Right atrium auricular region (tissue), 2 donors: ENCODE measurements at regions not wholly inside any gene's neighbourhood (a gene's known extent, or its start where the extent isn't known, plus 50 kb on each side); places are given as distances from the start of the nearest gene placed in this dataset.

ENCODE experiments used
- DNase-seq: peaks from one replicate; pipeline ENCODE4 v3.0.0-alpha.2; 2019; ENCODE audit warnings: low spot score
- H3K27ac ChIP-seq, 2 donors: fragments of 200-600 bp; sonication (generic); 1 replicate in 1 of 2; 2 replicates in 1 of 2; pipeline ENCODE4 v1.5.1; 2016 to 2019
- H3K27me3 ChIP-seq, 2 donors: fragments of 200-600 bp; sonication (generic); one replicate each; pipeline versions ENCODE4 v1.5.1 to v1.6.0; 2017 to 2019
- H3K36me3 ChIP-seq: fragments of 200-600 bp; sonication (generic); one replicate; pipeline ENCODE4 v1.5.1; 2016
- H3K4me1 ChIP-seq, 2 donors: fragments of 200-600 bp; sonication (generic); one replicate each; pipeline versions ENCODE4 v1.5.1 to v1.6.0; 2017 to 2019
- H3K4me3 ChIP-seq, 2 donors: fragments of 200-600 bp; sonication (generic); 1 replicate in 1 of 2; 2 replicates in 1 of 2; pipeline ENCODE4 v1.5.1; 2017 to 2019; ENCODE audit warnings: mild to moderate bottlenecking in 1 of 2, moderate library complexity in 1 of 2
- H3K9me3 ChIP-seq, 2 donors: fragments of 200-600 bp; sonication (generic); one replicate each; pipeline ENCODE4 v1.5.1; 2019
- TF ChIP-seq, protein P1 (sequence below), 2 donors: fragments of 200-600 bp; sonication (generic); IDR thresholded peaks; one replicate each; pipeline ENCODE4 v1.5.1; 2019; ENCODE audit warnings: antibody characterized with exemption in 2 of 2

GRCh38 chr6:138560130-138560860 is 61.0 kb upstream of the NHSL1 start:
- H3K36me3 ChIP-seq, result no peaks in the 10 kb centered on the region
- no peak overlapping the region for H3K4me3 ChIP-seq
- H3K9me3 ChIP-seq, result no peaks in the 10 kb centered on the region
- TF ChIP-seq, protein P1, sequence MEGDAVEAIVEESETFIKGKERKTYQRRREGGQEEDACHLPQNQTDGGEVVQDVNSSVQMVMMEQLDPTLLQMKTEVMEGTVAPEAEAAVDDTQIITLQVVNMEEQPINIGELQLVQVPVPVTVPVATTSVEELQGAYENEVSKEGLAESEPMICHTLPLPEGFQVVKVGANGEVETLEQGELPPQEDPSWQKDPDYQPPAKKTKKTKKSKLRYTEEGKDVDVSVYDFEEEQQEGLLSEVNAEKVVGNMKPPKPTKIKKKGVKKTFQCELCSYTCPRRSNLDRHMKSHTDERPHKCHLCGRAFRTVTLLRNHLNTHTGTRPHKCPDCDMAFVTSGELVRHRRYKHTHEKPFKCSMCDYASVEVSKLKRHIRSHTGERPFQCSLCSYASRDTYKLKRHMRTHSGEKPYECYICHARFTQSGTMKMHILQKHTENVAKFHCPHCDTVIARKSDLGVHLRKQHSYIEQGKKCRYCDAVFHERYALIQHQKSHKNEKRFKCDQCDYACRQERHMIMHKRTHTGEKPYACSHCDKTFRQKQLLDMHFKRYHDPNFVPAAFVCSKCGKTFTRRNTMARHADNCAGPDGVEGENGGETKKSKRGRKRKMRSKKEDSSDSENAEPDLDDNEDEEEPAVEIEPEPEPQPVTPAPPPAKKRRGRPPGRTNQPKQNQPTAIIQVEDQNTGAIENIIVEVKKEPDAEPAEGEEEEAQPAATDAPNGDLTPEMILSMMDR (IDR thresholded peaks at IDR 0.05), result no peak
- H3K27me3 ChIP-seq, result no peaks in the 10 kb centered on the region
- peaks cover 0 to 2% of the 10 kb centered on the region in 2 donors for H3K4me1 ChIP-seq
- no peak for DNase-seq
- H3K27ac ChIP-seq, result no peak overlapping the region

DNA sequence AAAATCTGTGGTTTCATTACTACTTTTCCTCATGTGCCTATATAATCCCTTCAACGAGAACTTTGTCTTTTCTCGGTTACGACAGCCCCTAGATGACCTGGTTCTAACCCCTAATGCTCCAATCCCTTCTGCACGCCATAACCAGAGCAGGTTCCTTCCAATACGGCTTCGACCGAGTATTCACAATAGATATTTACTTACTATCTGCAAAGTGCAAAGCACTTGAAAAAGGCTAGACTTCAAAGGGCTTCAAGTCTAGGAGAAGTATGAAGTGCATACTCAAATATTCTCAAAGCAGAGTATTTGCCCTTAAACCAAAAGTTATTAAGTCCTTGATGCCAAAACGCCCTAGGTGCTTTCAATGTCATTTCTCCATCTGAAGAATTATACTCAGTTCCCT is 63.4 kb upstream of the NHSL1 start:
- TF ChIP-seq, protein P1 (IDR thresholded peaks at IDR 0.05), result no peak
- no peaks in the 10 kb centered on the region for H3K27me3 ChIP-seq
- H3K36me3 ChIP-seq, result no peaks in the 10 kb centered on the region
- H3K4me3 ChIP-seq, result no peak overlapping the region
- H3K27ac ChIP-seq, result no peak overlapping the region
- DNase-seq, result no peak
- H3K4me1 ChIP-seq, result no peaks in the 10 kb centered on the region
- no peaks in the 10 kb centered on the region for H3K9me3 ChIP-seq

DNA sequence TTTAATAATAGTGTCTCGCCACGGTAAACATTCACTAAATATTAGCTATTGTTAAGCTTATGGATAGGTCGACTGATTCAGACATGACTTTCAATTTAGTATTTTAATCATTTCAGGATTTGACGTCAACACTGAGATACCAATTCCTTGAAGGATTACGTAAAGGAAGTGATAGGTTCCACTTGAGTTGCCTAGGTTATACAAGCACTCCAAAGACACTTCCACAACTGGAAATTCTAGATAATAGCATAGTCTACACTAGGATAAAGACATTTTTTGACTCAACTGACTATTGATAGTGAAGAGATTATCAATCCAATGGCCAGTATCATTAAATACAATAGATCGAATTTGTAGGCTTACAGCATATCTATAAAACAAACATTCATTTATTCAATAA is 63.9 kb upstream of the NHSL1 start:
- Histone ChIP-seq H3K4me3 (no peak overlapping the region), H3K27me3 (no peaks in the 10 kb centered on the region), H3K9me3 (no peaks in the 10 kb centered on the region), H3K4me1 (no peaks in the 10 kb centered on the region), H3K27ac (no peak overlapping the region), H3K36me3 (no peaks in the 10 kb centered on the region)
- DNase-seq, result no peak
- TF ChIP-seq, protein P1 (IDR thresholded peaks at IDR 0.05), result no peak

DNA sequence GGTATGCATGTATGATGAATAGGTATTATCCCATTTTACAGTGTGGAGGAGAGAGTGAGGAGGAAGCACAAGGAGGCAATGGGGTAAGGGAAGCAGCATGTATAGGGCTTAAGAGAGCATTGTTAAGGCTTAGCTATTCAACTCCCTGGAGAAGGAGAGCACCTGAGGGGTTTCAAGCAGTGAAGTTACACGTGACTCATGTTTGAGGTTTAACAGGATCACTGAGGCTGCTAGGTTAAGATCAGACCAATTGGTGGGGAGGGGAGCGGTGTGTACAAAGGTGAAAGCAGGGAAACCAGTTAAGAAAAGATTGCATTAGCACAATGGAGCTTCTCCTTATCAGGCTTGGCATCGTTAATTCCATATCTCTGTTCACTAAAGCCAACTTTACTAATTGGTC is 64.4 kb upstream of the NHSL1 start:
- Histone ChIP-seq H3K4me1 (no peaks in the 10 kb centered on the region), H3K27ac (no peak overlapping the region), H3K27me3 (no peaks in the 10 kb centered on the region), H3K9me3 (no peaks in the 10 kb centered on the region), H3K36me3 (no peaks in the 10 kb centered on the region), H3K4me3 (no peak overlapping the region)
- DNase-seq, result no peak
- TF ChIP-seq, protein P1 (IDR thresholded peaks at IDR 0.05), result no peak

DNA sequence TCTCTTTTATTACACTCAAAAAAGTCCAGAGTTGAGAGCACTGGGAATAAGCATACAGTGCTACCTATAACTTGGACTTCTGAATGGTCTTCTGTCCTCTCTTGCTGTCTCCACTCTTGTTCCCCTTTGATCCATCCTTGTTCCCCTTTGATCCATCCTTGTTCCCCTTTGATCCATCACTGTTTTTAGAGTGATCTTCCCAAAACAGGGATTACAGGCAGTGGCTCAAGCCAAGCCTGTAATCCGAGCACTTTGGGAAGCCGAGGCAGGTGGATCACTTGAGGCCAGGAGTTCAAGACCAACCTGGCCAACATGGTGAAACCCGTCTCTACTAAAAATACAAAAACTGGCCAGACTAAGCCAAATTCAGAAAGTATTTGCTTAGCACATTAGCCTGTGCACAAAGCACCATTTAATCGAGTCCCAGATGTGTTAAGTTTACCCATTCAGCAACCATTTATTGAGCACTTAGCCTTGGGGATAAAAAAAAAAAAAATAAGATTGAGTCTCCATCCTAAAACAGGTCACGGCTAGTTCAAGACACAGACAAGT is 65.0 kb upstream of the NHSL1 start:
- H3K27me3 ChIP-seq, result no peaks in the 10 kb centered on the region
- H3K4me1 ChIP-seq, result no peaks in the 10 kb centered on the region
- no peak for DNase-seq
- no peaks in the 10 kb centered on the region for H3K9me3 ChIP-seq
- TF ChIP-seq, protein P1 (IDR thresholded peaks at IDR 0.05), result no peak
- H3K27ac ChIP-seq, result no peak overlapping the region
- H3K36me3 ChIP-seq, result no peaks in the 10 kb centered on the region
- H3K4me3 ChIP-seq, result no peak overlapping the region

- Histone ChIP-seq H3K4me3 (no peak overlapping the region), H3K27ac (no peak overlapping the region), H3K9me3 (no peaks in the 10 kb centered on the region), H3K27me3 (no peaks in the 10 kb centered on the region), H3K36me3 (no peaks in the 10 kb centered on the region), H3K4me1 (peaks cover 0 to 20% of the 10 kb centered on the region in 2 donors)
- TF ChIP-seq, protein P1 (IDR thresholded peaks at IDR 0.05), result no peak
- DNase-seq, result no peak
These were observed 67.8 kb upstream of the NHSL1 start for GRCh38 chr6:138567052-138567451.
